H1 (cell line): ENCODE measurements at regions not wholly inside any gene's neighbourhood (a gene's known extent, or its start where the extent isn't known, plus 50 kb on each side); places are given as distances from the start of the nearest gene placed in this dataset.

Experiments
- CTCF ChIA-PET: fragments of 300-600 bp; sonication (Branson Sonifier 250); formaldehyde crosslinking; loops from one replicate; lab custom pipeline; 2021; ENCODE audit not compliant: partially characterized antibody; lab: Charles Lee
- POLR2A ChIA-PET: fragments of 300-600 bp; sonication (Branson Sonifier 250); formaldehyde crosslinking; loops from one replicate; lab custom pipeline; 2021; ENCODE audit warnings: inconsistent platforms; ENCODE audit not compliant: partially characterized antibody; lab: Charles Lee
- DNase-seq, 2 experiments: peaks; one replicate each; pipeline versions ENCODE4 v3.0.0 to v3.0.0-alpha.2; 2010 to 2022; ENCODE audit warnings: low spot score in 2 of 2, low read depth in 1 of 2, mixed read lengths in 1 of 2
- FAIRE-seq: peaks from 2 replicates; lab custom pipeline; 2011; peaks lifted over from hg19 to GRCh38; lab: Jason Lieb, UNC
- H2AFZ ChIP-seq: 2 replicates; pipeline ENCODE4 v1.8.1; 2012; ENCODE audit warnings: low read length, inconsistent platforms
- H2AK5ac ChIP-seq: 2 replicates; pipeline ENCODE4 v1.6.1; 2013; ENCODE audit warnings: low read depth, low read length
- H2BK120ac ChIP-seq: replicated peaks from 2 replicates; pipeline ENCODE3; 2013; ENCODE audit warnings: low read depth, low read length, inconsistent platforms
- H2BK12ac ChIP-seq: 2 replicates; pipeline ENCODE4 v1.6.1; 2013; ENCODE audit warnings: low read depth, low read length
- H2BK15ac ChIP-seq: 2 replicates; pipeline ENCODE4 v1.6.1; 2013; ENCODE audit warnings: low read length
- H2BK20ac ChIP-seq: 2 replicates; pipeline ENCODE4 v1.6.1; 2013; ENCODE audit warnings: low read length
- H2BK5ac ChIP-seq: 2 replicates; pipeline ENCODE4 v1.6.1; 2013; ENCODE audit warnings: low read depth, low read length
- H3K14ac ChIP-seq: 2 replicates; pipeline ENCODE4 v1.6.1; 2013; ENCODE audit warnings: inconsistent platforms; ENCODE audit not compliant: insufficient read length
- H3K18ac ChIP-seq: 2 replicates; pipeline ENCODE4 v1.6.1; 2013; ENCODE audit warnings: low read length; ENCODE audit errors: extremely low read depth
- H3K23ac ChIP-seq: 2 replicates; pipeline ENCODE4 v1.6.1; 2013; ENCODE audit warnings: inconsistent platforms; ENCODE audit not compliant: insufficient read length
- H3K23me2 ChIP-seq: 2 replicates; pipeline ENCODE4 v1.6.1; 2013; ENCODE audit warnings: low read depth, low read length
- H3K27ac ChIP-seq: 2 replicates; pipeline ENCODE4 v1.6.1; 2011; ENCODE audit warnings: low read depth, low read length, inconsistent platforms
- H3K27me3 ChIP-seq, 4 experiments: replicated peaks in 1 of 4; 1 replicate in 1 of 4; 2 replicates in 3 of 4; pipeline versions ENCODE4 v1.6.1 to v1.8.1; 2011 to 2013; ENCODE audit warnings: low read length in 3 of 4, mild to moderate bottlenecking in 3 of 4, inconsistent platforms in 2 of 4, mixed read lengths in 2 of 4, moderate library complexity in 1 of 4; ENCODE audit not compliant: control insufficient read depth in 3 of 4, insufficient read depth in 3 of 4; ENCODE audit errors: extremely low read depth in 1 of 4
- H3K36me3 ChIP-seq, 4 experiments: 2 replicates each; pipeline versions ENCODE4 v1.6.1 to v1.8.1; 2011 to 2013; ENCODE audit warnings: mild to moderate bottlenecking in 4 of 4, low read length in 3 of 4, moderate library complexity in 2 of 4, control low read depth in 1 of 4, inconsistent platforms in 1 of 4; ENCODE audit not compliant: insufficient read depth in 4 of 4, control insufficient read depth in 2 of 4
- H3K4ac ChIP-seq: replicated peaks from 2 replicates; pipeline ENCODE3; 2013; ENCODE audit warnings: low read length, low read depth, mixed read lengths, inconsistent platforms; ENCODE audit not compliant: insufficient read length
- H3K4me1 ChIP-seq, 4 experiments: replicated peaks in 1 of 4; 1 replicate in 1 of 4; 2 replicates in 3 of 4; pipeline versions ENCODE4 v1.6.1 to v1.8.1; 2011 to 2013; ENCODE audit warnings: low read length in 3 of 4, inconsistent platforms in 2 of 4, mixed read lengths in 1 of 4; ENCODE audit not compliant: insufficient read depth in 4 of 4, control insufficient read depth in 3 of 4
- H3K4me2 ChIP-seq, 2 experiments: 2 replicates each; pipeline versions ENCODE4 v1.6.1 to v1.8.1; 2011 to 2013; ENCODE audit warnings: low read depth in 2 of 2, low read length in 2 of 2, control low read depth in 1 of 2, inconsistent platforms in 1 of 2, mild to moderate bottlenecking in 1 of 2; ENCODE audit not compliant: insufficient read depth in 1 of 2
- H3K4me3 ChIP-seq, 4 experiments: fragments of 200-600, 300-600 bp in 1 of 4; sonication (generic), shearing (Covaris generic), sonication (Bioruptor Twin) in 1 of 4; 2 replicates each; pipeline versions ENCODE4 v1.5.1 to v1.8.1; 2011 to 2016; ENCODE audit warnings: low read length in 4 of 4, low read depth in 3 of 4, control low read depth in 2 of 4, inconsistent platforms in 2 of 4, mild to moderate bottlenecking in 2 of 4, mixed read lengths in 1 of 4, moderate library complexity in 1 of 4; ENCODE audit not compliant: insufficient read depth in 2 of 4; ENCODE audit errors: extremely low read depth in 1 of 4
- H3K56ac ChIP-seq: replicated peaks from 2 replicates; pipeline ENCODE3; 2013; ENCODE audit warnings: low read depth, mild to moderate bottlenecking, mixed read lengths, low read length, inconsistent platforms; ENCODE audit not compliant: insufficient read length
- H3K79me1 ChIP-seq: 2 replicates; pipeline ENCODE4 v1.6.1; 2013; ENCODE audit warnings: low read depth, low read length, control low read depth
- H3K79me2 ChIP-seq, 2 experiments: 2 replicates each; pipeline versions ENCODE4 v1.6.1 to v1.8.1; 2012 to 2013; ENCODE audit warnings: low read length in 2 of 2, mild to moderate bottlenecking in 2 of 2, inconsistent platforms in 1 of 2; ENCODE audit not compliant: insufficient read depth in 2 of 2, control insufficient read depth in 1 of 2
- H3K9ac ChIP-seq, 4 experiments: replicated peaks in 1 of 4; 1 replicate in 1 of 4; 2 replicates in 3 of 4; pipeline versions ENCODE4 v1.6.1 to v1.8.1; 2011 to 2013; ENCODE audit warnings: low read depth in 3 of 4, low read length in 3 of 4, control low read depth in 2 of 4, mild to moderate bottlenecking in 2 of 4, moderate library complexity in 2 of 4, inconsistent platforms in 1 of 4; ENCODE audit errors: extremely low read depth in 1 of 4
- H3K9me3 ChIP-seq, 2 experiments: 2 replicates each; pipeline versions ENCODE4 v1.6.1 to v1.8.1; 2012 to 2013; ENCODE audit warnings: mild to moderate bottlenecking in 2 of 2, moderate library complexity in 2 of 2, control low read depth in 1 of 2, inconsistent platforms in 1 of 2, low read depth in 1 of 2, low read length in 1 of 2, mixed read lengths in 1 of 2; ENCODE audit not compliant: insufficient read depth in 2 of 2
- H4K20me1 ChIP-seq, 2 experiments: replicated peaks in 1 of 2; 2 replicates each; pipeline versions ENCODE3 to v1.8.1; 2011 to 2013; ENCODE audit warnings: inconsistent platforms in 2 of 2, low read length in 2 of 2, mild to moderate bottlenecking in 1 of 2; ENCODE audit not compliant: insufficient read depth in 2 of 2, control insufficient read depth in 1 of 2
- H4K5ac ChIP-seq: 2 replicates; pipeline ENCODE4 v1.6.1; 2013; ENCODE audit warnings: low read length, low read depth, mixed read lengths, inconsistent platforms; ENCODE audit not compliant: insufficient read length
- H4K8ac ChIP-seq: 2 replicates; pipeline ENCODE4 v1.8.0; 2013; ENCODE audit warnings: mild to moderate bottlenecking, moderate library complexity, low read length, inconsistent platforms; ENCODE audit not compliant: insufficient read depth; ENCODE audit errors: extremely low read depth
- H4K91ac ChIP-seq: replicated peaks from 2 replicates; pipeline ENCODE3; 2013; ENCODE audit warnings: low read length, mixed read lengths, inconsistent platforms; ENCODE audit not compliant: insufficient read length
- CBX5 ChIP-seq: fragments of 300-800, 300-1000 bp; sonication (generic); IDR thresholded peaks from 2 replicates; pipeline ENCODE4 v1.7.1; 2016; ENCODE audit warnings: antibody characterized with exemption, low read length, low read depth
- CBX8 ChIP-seq: fragments of 300-800, 300-1000 bp; sonication (generic); IDR thresholded peaks from 2 replicates; pipeline ENCODE4 v1.7.1; 2016; ENCODE audit warnings: low read depth, low read length, borderline replicate concordance
- CTBP2 ChIP-seq: IDR thresholded peaks from 2 replicates; pipeline ENCODE4 v1.7.0; 2011; ENCODE audit warnings: borderline replicate concordance, mild to moderate bottlenecking, moderate library complexity, mixed read lengths, low read length; ENCODE audit not compliant: insufficient read depth, insufficient read length
- SP1 ChIP-seq: IDR thresholded peaks from 2 replicates; pipeline ENCODE4 v1.6.1; 2011; ENCODE audit warnings: low read depth, low read length
- WGBS, 2 experiments: shearing (Covaris generic) in 1 of 2; methylation state at CpG; one replicate each; pipeline versions ENCODE4 v1.1.6 to v1.1.7; 2013 to 2015; ENCODE audit warnings: low lambda C conversion rate in 2 of 2, mixed read lengths in 2 of 2, inconsistent platforms in 1 of 2, low coverage in 1 of 2, missing lambda C conversion rate in 1 of 2; ENCODE audit not compliant: insufficient replicate concordance in 2 of 2, insufficient coverage in 1 of 2, insufficient read length in 1 of 2; ENCODE audit errors: extremely low coverage in 1 of 2, missing lambda C conversion rate in 1 of 2; 5-methylcytosine and 5-hydroxymethylcytosine counted together

- Histone ChIP-seq H2BK15ac (no peak overlapping the region), H3K79me2 (peaks cover 0 to 3% of the 10 kb centered on the region in 2 experiments; a peak in 1 of 4 replicates), H3K27me3 (peaks cover 0 to 2% (median 0%) of the 10 kb centered on the region in 4 experiments; a peak in 2 of 7 replicates), H3K23ac (no peak overlapping the region), H2AK5ac (no peak overlapping the region), H2BK12ac (no peak overlapping the region), H4K20me1 (no peaks in the 10 kb centered on the region), H3K36me3 (no peaks in the 10 kb centered on the region), H3K9me3 (no peaks in the 10 kb centered on the region), H3K9ac (no peak overlapping the region), H3K4me2 (no peak overlapping the region), H2BK120ac (no peak overlapping the region), H4K5ac (no peak overlapping the region), H3K4me3 (no peak overlapping the region), H3K23me2 (no peaks in the 10 kb centered on the region; the same call in 1 of the 2 replicates), H3K14ac (no peak overlapping the region), H3K79me1 (no peaks in the 10 kb centered on the region), H3K18ac (no peak overlapping the region), H2BK5ac (no peak overlapping the region), H4K91ac (no peak overlapping the region), H3K56ac (no peak overlapping the region), H3K27ac (no peak overlapping the region), H2BK20ac (no peak overlapping the region), H3K4me1 (peaks cover 0 to 5% (median under 1%) of the 10 kb centered on the region in 4 experiments; a peak in 4 of 7 replicates), H3K4ac (no peak overlapping the region), H4K8ac (no peak overlapping the region), H2AFZ (no peak overlapping the region)
- FAIRE-seq (no peak), DNase-seq (no peak)
- ChIA-PET POLR2A (no interaction called here), CTCF (interaction anchor here (0.9 to 6.1 kb wide), 5 partner anchors 12 to 110 kb away, joined by 3 to 48 read pairs (median 3); no protein-coding TSS in a partner anchor)
- TF ChIP-seq CTBP2 (no peak), CBX8 (no peak), CBX5 (no peak), SP1 (no peak)
- 88% methylated on average over 3 of the region's 3 CpGs; no CpG with 5 or more reads in 1 of the 2 experiments for WGBS, 2 experiments
Observed at GRCh38 chr2:219848882-219849281, 221.5 kb downstream of the SLC4A3 start.
